Activated CD4-positive, alpha-beta T cell treated with anti-CD3 and anti-CD28 coated beads, Interleukin-2, Interleukin-4, amounts not matched to agents 100 ng/mL and 50 ng/mL, durations not matched to agents 16 hours and 8 hours (primary cell): ENCODE measurements at regions not wholly inside any gene's neighbourhood (a gene's known extent, or its start where the extent isn't known, plus 50 kb on each side); places are given as distances from the start of the nearest gene placed in this dataset.
"Not testable (repeated sequence)": the region's sequence is repeated elsewhere in the genome, so short reads cannot be mapped to it uniquely, and the experiment has no call there.

Source experiments
- DNase-seq: peaks from one replicate; pipeline ENCODE4 v3.0.0-alpha.2; 2020; ENCODE audit warnings: low spot score

- DNase-seq = not testable (repeated sequence)
Observed at GRCh38 chr19:20292520-20292919, 125.5 kb downstream of the ZNF486 start.

GRCh38 chr19:20289186-20289585, 122.2 kb downstream of the ZNF486 start:
- no peak for DNase-seq

- no peak for DNase-seq
Observed at GRCh38 chr19:20287070-20287469, 120.1 kb downstream of the ZNF486 start.

- not testable (repeated sequence) for DNase-seq
Observed at GRCh38 chr19:20285876-20286275, 118.9 kb downstream of the ZNF486 start.

GRCh38 chr19:20279516-20279915, 112.5 kb downstream of the ZNF486 start:
- no peak for DNase-seq

GRCh38 chr19:20278342-20278741, 111.3 kb downstream of the ZNF486 start:
- peak; percentile 24 for DNase-seq

GRCh38 chr19:20276732-20277082, 109.7 kb downstream of the ZNF486 start:
- DNase-seq = not testable (repeated sequence)

GRCh38 chr19:20276011-20276731, 109.2 kb downstream of the ZNF486 start:
- DNase-seq = no peak

- DNase-seq = no peak
Observed at GRCh38 chr19:20273951-20274570, 107.0 kb downstream of the ZNF486 start.

- no peak for DNase-seq
Observed at GRCh38 chr19:20273376-20273775, 106.4 kb downstream of the ZNF486 start.

- not testable (repeated sequence) for DNase-seq
Observed at GRCh38 chr19:20272627-20273010, 105.6 kb downstream of the ZNF486 start.

- not testable (repeated sequence) for DNase-seq
Observed at GRCh38 chr19:20271927-20272626, 105.1 kb downstream of the ZNF486 start.

GRCh38 chr19:20271215-20271926, 104.4 kb downstream of the ZNF486 start:
- no peak for DNase-seq

- DNase-seq = no peak
Observed at GRCh38 chr19:20269461-20269860, 102.4 kb downstream of the ZNF486 start.

- not testable (repeated sequence) for DNase-seq
Observed at GRCh38 chr19:20261513-20261912, 94.5 kb downstream of the ZNF486 start.

- not testable (repeated sequence) for DNase-seq
Observed at GRCh38 chr19:20260738-20261137, 93.7 kb downstream of the ZNF486 start.

- no peak for DNase-seq
Observed at GRCh38 chr19:20259615-20260014, 92.6 kb downstream of the ZNF486 start.

GRCh38 chr19:20256606-20257005, 89.6 kb downstream of the ZNF486 start:
- no peak for DNase-seq

GRCh38 chr19:20254121-20254520, 87.1 kb downstream of the ZNF486 start:
- DNase-seq = no peak

GRCh38 chr19:20252613-20253012, 85.6 kb downstream of the ZNF486 start:
- DNase-seq = no peak

GRCh38 chr19:20250627-20251026, 83.6 kb downstream of the ZNF486 start:
- no peak for DNase-seq

- no peak for DNase-seq
Observed at GRCh38 chr19:20250121-20250520, 83.1 kb downstream of the ZNF486 start.
